ENCODE measurements at regions not wholly inside any gene's neighbourhood (a gene's known extent, or its start where the extent isn't known, plus 50 kb on each side); places are given as distances from the start of the nearest gene placed in this dataset.
"Not testable (repeated sequence)": the region's sequence is repeated elsewhere in the genome, so short reads cannot be mapped to it uniquely, and the experiment has no call there.

GRCh38 chr1:60850084-60850483 is 232.3 kb upstream of the NFIA start:
- no peak for DNase-seq (ENCODE audit: low spot score)

DNA sequence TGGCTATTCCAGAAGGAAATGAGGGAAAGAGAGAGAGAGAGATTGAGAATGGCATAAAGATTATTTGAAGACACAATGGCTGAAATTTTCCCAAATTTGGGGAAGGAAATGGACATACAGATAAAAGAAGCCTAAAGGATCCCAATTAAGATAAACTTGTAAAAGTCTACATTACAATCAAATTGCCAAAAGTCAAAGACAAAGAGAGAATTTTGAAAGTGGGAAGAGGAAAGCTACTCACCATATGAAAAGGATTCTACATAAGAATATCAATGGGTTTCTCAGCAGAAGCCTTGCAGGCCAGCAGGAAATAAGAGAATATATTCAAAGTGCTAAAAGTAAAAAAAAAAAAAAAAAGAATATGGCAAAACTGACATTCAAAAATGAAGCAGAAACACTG is 233.0 kb upstream of the NFIA start:
- DNase-seq (ENCODE audit: low spot score) = no peak

DNA sequence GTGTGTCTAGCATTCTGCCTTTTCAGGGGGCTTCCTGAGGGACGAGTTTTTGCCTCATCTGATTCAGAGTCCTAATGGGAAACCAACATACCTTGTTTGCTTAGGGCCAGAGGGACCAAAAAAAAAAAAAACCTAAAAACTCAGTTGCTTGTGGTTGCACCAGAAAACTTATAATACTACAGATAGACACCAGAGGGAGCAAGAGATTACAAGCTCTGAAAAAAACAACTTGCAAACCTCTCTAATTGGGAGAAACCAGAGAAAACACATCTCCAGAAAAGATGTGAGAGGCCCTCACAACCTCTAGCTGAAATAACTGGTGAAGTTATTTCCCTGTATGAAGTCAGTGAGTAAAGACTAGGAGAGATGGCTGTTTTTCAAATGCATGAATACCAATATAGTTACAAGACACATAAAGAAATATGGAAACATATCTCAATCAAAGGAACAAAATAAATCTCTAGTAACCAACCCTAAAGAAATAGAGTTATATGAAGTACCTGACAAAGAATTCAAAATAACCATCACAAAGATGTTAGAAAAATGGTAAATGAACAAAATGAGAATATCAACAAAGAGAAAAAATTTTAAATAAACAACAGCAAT is 233.7 kb upstream of the NFIA start:
- DNase-seq (ENCODE audit: low spot score) = no peak

- no peak for DNase-seq (ENCODE audit: low spot score)
Observed at GRCh38 chr1:60847855-60848582, 234.3 kb upstream of the NFIA start.

DNA sequence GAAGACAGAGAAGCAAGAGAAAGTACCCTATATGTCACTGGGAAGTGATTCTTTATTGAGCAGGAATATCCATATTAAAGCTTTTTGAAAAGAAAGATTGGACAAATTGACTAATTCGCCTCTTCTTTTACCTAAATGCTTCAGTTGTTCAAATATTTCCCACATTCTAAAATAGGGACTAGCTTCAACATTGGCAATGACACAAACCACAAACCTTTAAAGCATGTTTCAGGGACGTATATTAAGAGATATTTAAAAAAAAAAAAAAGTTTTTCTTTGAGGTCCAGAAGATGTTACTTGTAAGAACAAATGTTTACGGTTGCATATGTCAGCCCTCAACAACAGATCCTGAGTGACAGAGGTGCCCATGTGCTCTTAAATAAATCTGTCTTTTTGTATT is 235.0 kb upstream of the NFIA start:
- DNase-seq (ENCODE audit: low spot score) = no peak

DNA sequence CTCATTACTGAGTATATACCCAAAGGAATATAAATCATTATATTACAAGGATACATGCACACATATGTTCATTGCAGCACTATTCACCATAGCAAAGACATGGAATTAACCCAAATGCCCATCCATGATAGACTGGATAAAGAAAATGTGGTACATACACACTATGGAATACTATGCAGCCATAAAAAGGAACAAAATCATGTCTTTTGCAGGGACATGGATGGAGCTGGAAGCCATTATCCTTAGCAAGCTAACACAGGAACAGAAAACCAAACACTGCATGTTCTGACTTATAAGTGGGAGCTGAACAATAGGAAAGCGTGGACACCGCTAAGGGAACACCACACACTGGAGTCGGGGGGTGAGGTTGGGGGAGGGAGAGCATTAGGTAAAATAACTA is 236.7 kb upstream of the NFIA start:
- DNase-seq (ENCODE audit: low spot score) = not testable (repeated sequence)

- no peak for DNase-seq (ENCODE audit: low spot score)
Observed at GRCh38 chr1:60842304-60842703, 240.1 kb upstream of the NFIA start.

DNA sequence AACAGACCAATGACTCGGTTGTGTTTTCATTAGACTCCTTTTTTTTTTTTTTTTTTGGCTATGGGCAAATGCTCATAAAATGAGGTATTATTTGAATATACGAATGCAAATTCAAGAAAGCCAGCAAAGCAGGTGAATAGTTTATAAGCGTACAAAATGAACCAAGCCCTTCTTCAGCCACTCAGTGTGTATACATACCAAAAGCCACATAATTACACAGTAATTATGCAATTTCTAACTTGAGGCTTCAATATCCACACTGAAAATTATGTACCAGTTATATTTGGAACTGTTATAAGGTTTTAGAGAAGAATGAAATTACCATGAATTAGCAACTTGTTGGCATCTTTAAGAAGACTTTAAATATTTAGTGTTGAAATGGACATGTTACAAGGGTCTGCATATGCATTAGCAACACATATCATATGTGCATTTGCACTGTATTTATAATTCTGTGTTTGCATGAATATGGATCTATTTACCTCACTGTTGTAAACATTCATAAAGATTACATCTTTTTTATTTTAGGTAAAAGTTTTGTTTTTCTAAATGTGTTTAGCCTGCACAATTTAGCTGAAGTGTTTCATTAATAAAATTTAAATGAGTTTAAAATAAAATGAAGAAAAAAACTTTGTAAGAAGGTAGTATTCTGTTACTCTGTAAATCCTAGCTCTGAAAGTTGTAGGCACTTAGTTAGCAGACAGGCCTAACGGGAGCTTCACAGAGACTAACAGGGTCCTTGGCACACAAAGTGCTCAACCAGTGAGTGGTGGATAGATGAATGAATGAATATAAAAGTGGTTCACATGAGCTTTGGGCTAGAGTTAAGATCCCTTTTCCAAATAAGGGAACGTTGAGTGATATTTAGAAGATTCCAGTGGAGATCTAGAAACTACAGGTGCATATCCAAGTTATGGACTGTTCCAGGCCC is 241.0 kb upstream of the NFIA start:
- no peak for DNase-seq (ENCODE audit: low spot score)

DNA sequence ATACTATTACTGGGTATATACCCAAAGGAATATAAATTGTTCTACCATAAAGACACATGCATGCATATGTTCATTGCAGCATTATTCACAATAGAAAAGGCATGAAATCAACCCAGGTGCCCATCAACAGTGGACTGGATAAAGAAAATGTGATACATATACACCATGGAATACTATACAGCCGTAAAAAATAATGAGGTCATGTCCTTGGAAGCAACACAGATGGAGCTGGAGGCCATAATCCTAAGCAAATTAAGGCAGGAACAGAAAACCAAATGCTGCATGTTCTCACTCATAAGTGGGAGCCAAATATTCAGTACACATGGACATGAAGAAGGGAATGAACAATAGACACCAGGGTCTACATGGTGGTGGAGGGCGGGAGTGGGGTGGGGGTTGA is 241.9 kb upstream of the NFIA start:
- not testable (repeated sequence) for DNase-seq (ENCODE audit: low spot score)

- no peak for DNase-seq (ENCODE audit: low spot score)
Observed at GRCh38 chr1:60835649-60836048, 246.7 kb upstream of the NFIA start.

DNA sequence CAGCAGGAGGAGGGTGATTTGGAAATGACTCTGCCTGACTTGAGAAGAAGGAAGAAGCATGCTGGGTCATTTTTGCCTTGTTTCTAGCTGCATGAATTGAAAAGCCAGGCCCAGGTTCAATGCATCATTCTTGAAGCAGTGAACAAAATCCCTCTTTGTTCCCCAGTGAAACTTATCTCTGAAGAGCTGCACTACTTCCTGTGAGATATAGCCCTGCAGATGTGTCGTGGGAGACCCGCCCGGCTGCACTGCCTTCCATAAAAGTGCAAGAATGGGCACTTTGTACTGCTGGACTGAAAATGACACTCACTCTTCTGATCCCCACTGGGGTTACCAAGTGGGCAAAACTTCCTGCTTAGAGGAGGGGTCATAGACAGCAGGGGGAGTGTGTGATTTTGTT is 249.2 kb upstream of the NFIA start:
- no peak for DNase-seq (ENCODE audit: low spot score)

GRCh38 chr1:60832367-60832766 is 250.0 kb upstream of the NFIA start:
- no peak for DNase-seq (ENCODE audit: low spot score)

- no peak for DNase-seq (ENCODE audit: low spot score)
Observed at GRCh38 chr1:60831780-60832179, 250.6 kb upstream of the NFIA start.

DNA sequence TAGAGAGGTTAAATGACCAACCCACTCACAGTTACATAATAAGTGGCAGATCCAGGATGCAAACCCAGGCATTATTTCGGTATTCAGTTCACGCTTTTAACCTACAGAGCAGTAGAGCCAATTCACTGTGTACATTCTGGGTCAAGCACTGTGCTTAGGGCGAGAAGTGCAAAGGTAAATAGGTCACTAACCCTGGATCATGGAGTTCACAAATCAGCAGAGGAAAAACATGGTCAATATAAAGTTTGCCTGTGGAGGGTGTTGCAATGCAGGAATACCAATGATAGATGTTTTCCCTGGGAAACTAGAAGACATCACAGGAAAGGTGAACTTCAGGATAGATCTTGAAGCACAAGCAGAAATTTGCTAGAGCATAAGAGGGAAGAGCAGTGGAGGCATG is 253.4 kb upstream of the NFIA start:
- DNase-seq (ENCODE audit: low spot score) = no peak

DNA sequence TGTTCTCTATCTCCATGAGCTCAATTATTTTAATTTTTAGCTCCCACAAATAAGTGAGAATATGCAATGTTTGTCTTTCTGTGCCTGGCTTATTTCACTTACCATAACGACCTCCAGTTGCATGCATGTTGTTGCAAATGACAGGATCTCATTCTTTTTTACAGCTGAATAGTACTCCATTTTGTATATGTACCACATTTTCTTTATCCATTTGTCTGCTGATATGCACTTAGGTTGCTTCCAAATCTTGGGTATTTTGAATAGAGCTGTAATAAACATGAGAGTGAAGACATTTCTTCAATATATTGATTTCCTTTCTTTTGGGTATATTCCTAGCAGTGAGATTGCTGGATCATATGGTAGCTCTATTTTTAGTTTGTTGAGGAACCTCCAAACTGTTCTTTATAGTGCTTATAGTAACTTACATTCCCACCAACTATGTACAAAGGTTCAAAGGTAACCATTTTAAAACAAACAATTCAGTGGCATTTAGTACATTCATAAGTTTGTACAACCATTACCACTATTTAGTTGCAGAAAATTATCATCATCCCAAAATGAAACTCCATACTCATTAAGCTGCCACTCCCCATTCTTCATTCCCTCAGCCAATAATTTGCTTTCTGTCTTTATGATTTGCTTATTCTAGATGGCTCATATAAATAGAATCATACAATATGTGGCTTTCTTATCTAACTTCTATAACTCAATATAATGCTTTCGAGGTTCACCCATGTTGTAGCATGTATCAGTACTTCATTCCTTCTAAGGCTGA is 255.9 kb upstream of the NFIA start:
- DNase-seq (ENCODE audit: low spot score) = no peak

DNA sequence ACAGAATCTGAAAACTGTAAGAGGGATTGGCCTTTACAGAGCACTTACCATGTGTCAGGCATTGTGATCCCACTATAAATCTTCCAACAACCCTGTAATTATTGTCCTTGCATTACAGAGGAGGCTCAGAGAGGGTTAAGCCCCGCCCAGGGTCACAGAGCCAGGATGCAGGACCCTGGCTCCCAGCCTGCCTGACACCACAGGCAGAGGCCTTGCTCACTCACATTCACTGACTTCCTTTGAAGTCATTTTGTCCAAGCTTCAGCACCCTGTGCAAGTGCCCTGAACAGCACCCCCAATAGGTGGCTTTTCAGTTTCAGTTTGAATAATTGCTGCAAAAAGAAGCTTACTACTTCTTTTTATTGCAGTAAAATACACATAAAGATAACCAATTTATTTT is 256.8 kb upstream of the NFIA start:
- no peak for DNase-seq (ENCODE audit: low spot score)

GRCh38 chr1:60823151-60823550 is 259.2 kb upstream of the NFIA start:
- DNase-seq (ENCODE audit: low spot score) = no peak

DNA sequence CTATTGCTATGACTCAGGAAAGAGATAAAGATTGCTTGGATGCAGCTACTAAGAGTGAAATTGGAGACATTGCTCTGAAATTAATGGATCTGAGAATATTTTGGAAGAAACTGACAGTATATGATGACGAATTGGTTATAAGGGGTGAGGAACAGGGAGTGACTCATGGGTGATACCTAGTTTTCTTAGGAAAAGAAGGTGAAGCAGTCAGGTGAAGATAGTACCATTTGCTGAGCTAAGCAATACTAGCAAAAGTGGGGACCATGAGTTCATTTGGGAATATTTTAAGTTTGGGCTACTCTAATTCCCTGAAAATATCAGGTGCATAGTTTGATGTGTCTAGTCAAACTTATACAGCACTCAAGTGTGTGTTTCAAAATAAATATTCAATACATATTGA is 260.1 kb upstream of the NFIA start:
- no peak for DNase-seq (ENCODE audit: low spot score)

DNA sequence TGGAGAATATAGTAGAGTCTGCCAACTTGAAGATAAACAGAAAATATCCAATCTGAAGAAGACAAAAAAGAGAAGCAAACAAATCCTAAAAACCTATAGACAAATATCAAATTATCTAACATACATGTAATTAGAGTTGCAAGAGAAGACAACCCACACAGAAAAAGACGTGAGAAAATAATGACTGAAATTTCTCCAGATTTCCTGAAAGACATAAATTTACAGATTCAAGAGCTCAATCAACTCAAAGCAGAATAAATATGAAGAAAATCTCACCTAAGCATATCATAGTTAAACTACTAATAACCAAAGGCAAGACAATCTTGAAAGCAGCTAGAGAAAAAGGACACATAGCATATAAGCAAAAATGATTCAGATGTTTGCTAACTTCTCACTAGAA is 261.2 kb upstream of the NFIA start:
- DNase-seq (ENCODE audit: low spot score) = no peak

DNA sequence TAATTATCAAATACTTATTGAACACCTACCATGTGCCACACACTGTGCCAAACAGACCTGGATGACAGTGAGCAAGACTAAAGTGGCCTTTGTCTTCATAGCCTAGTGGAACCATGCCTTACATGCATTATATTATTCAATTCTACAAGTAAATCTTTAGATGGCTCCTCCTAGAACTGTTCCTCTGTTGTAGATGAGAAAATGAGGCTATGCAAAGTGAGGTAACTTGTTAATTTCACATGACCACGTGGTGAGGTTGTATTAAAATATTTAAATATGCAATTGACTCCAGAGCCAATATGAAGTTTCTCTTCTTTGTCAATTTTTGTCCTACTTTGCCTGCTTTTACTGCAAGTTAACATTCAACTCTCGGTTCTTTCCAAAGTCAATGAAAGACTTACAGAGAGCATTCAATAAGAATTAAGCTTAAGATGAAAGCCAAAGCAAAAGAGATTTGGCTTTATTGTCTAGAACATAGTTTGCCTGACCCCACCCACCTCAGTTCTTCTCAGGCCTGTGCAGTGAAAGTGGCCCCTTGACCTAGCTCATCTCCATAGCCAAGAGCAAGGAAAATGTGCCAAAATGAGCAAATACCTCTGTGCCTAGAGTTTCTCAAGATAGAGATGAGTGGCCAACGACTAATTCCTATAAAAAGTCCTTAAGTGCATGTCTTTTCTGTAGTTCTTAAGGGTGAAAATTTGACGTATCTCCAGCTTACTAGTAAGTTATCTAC is 263.2 kb upstream of the NFIA start:
- DNase-seq (ENCODE audit: low spot score) = no peak

GRCh38 chr1:60813071-60813470 is 269.3 kb upstream of the NFIA start:
- DNase-seq (ENCODE audit: low spot score) = no peak

Measured in HuH-7.5 (cell line).